DND-41 (cell line): ENCODE measurements at regions not wholly inside any gene's neighbourhood (a gene's known extent, or its start where the extent isn't known, plus 50 kb on each side); places are given as distances from the start of the nearest gene placed in this dataset.

Source experiments
- CTCF ChIP-seq: IDR thresholded peaks from 2 replicates; pipeline ENCODE4 v1.5.1; 2012; ENCODE audit warnings: borderline replicate concordance, low read length, moderate library complexity, mild to moderate bottlenecking; ENCODE audit not compliant: poor library complexity, severe bottlenecking; ENCODE audit errors: extremely low read depth
- EZH2 ChIP-seq: IDR thresholded peaks from 3 replicates; pipeline ENCODE4 v1.6.1; 2012; ENCODE audit warnings: borderline replicate concordance, low read depth, mild to moderate bottlenecking, moderate library complexity, low read length, inconsistent platforms; ENCODE audit not compliant: severe bottlenecking

GRCh38 chr1:101370488-101370887 lies 133.7 kb downstream of the S1PR1 start:
- TF ChIP-seq CTCF (no peak), EZH2 (no peak)
